Gastrocnemius medialis (tissue), 4 donors: ENCODE measurements at regions not wholly inside any gene's neighbourhood (a gene's known extent, or its start where the extent isn't known, plus 50 kb on each side); places are given as distances from the start of the nearest gene placed in this dataset.

Experiments
- CTCF ChIP-seq, 5 experiments: fragments of 450-650 bp in 3 of 5; fragments of 200-600 bp in 2 of 5; sonication (generic) in 2 of 5; IDR thresholded peaks in 4 of 5; conservative IDR thresholded peaks in 1 of 5; 1 replicate in 4 of 5; 2 replicates in 1 of 5; pipeline ENCODE4 v1.5.1; 2016 to 2019; ENCODE audit warnings: antibody characterized with exemption in 5 of 5, mild to moderate bottlenecking in 3 of 5, moderate library complexity in 3 of 5
- POLR2A ChIP-seq, 2 donors: fragments of 450-650 bp; IDR thresholded peaks; one replicate each; pipeline ENCODE4 v1.6.1; 2017; ENCODE audit warnings: antibody characterized with exemption in 2 of 2, mild to moderate bottlenecking in 2 of 2, moderate library complexity in 2 of 2

- TF ChIP-seq CTCF (IDR thresholded peaks at IDR 0.05 in 4 of 5, conservative IDR thresholded peaks at IDR 0.05 in 1 of 5) (no peak), POLR2A (IDR thresholded peaks at IDR 0.05) (no peak)
These were observed 103.2 kb upstream of the FRG1 start for GRCh38 chr4:189837471-189837870.
